Lower lobe of right lung (tissue), 2 donors: ENCODE measurements at regions not wholly inside any gene's neighbourhood (a gene's known extent, or its start where the extent isn't known, plus 50 kb on each side); places are given as distances from the start of the nearest gene placed in this dataset.

ENCODE experiments used
- ATAC-seq, 2 donors: fragments of 200-7000 bp; cut with Tn5 transposase; one replicate each; pipeline ENCODE4 v1.9.1; 2020 to 2022; ENCODE audit warnings: mild to moderate bottlenecking in 2 of 2, moderate library complexity in 2 of 2
- DNase-seq: peaks from one replicate; pipeline ENCODE4 v3.0.0-alpha.2; 2020
- H3K27ac ChIP-seq: fragments of 200-600 bp; one replicate; pipeline ENCODE4 v1.8.0; 2022
- H3K27me3 ChIP-seq: fragments of 200-600 bp; one replicate; pipeline ENCODE4 v1.8.0; 2022; ENCODE audit warnings: low read depth
- H3K36me3 ChIP-seq: fragments of 200-600 bp; one replicate; pipeline ENCODE4 v1.8.0; 2022; ENCODE audit warnings: mild to moderate bottlenecking
- H3K4me1 ChIP-seq: fragments of 200-600 bp; one replicate; pipeline ENCODE4 v1.8.0; 2022
- H3K4me3 ChIP-seq: fragments of 200-600 bp; one replicate; pipeline ENCODE4 v1.8.0; 2022; ENCODE audit warnings: mild to moderate bottlenecking
- H3K9me3 ChIP-seq: fragments of 200-600 bp; one replicate; pipeline ENCODE4 v1.8.0; 2022
- intact Hi-C: fragments of 100-400 bp; cut with DNase I; formaldehyde crosslinking; loops from one replicate; pipeline ENCODE4 v1.11.0; 2022
- TF ChIP-seq, protein P1 (sequence below): fragments of 200-600 bp; IDR thresholded peaks from one replicate; pipeline ENCODE4 v1.8.0; 2022; ENCODE audit warnings: antibody characterized with exemption, mild to moderate bottlenecking
- donor health status: DM: no; HTN: yes; CAD: no; lungs with severe emphysema.

DNA sequence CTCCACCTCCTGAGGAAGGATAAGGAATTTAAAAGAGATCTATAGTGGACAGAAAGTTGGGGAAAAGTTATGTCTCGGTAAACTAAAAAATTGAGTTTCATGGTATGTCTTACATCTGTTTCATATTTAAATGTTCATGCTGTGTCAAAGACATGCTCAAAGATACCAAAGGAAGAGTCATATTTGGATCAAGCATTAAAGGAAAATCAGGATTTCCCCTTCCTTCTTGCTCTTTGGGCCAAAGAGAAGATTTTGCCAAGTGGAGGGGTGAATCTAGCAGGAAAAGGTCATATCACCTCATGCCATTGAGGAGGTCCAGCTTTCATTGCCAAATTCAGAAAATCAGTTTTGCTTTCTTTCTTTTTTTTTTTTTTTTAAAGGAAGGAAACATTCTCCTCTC is 192.4 kb downstream of the OGFRL1 start:
- Histone ChIP-seq H3K27me3 (no peaks in the 10 kb centered on the region), H3K9me3 (no peaks in the 10 kb centered on the region), H3K36me3 (no peaks in the 10 kb centered on the region), H3K27ac (peak overlapping the region; percentile 76), H3K4me3 (no peak overlapping the region), H3K4me1 (peaks cover 29% of the 10 kb centered on the region)
- DNase-seq (no peak), ATAC-seq (no peak)
- intact Hi-C loops, result no loop called here
- TF ChIP-seq, protein P1, sequence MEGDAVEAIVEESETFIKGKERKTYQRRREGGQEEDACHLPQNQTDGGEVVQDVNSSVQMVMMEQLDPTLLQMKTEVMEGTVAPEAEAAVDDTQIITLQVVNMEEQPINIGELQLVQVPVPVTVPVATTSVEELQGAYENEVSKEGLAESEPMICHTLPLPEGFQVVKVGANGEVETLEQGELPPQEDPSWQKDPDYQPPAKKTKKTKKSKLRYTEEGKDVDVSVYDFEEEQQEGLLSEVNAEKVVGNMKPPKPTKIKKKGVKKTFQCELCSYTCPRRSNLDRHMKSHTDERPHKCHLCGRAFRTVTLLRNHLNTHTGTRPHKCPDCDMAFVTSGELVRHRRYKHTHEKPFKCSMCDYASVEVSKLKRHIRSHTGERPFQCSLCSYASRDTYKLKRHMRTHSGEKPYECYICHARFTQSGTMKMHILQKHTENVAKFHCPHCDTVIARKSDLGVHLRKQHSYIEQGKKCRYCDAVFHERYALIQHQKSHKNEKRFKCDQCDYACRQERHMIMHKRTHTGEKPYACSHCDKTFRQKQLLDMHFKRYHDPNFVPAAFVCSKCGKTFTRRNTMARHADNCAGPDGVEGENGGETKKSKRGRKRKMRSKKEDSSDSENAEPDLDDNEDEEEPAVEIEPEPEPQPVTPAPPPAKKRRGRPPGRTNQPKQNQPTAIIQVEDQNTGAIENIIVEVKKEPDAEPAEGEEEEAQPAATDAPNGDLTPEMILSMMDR, result no peak

DNA sequence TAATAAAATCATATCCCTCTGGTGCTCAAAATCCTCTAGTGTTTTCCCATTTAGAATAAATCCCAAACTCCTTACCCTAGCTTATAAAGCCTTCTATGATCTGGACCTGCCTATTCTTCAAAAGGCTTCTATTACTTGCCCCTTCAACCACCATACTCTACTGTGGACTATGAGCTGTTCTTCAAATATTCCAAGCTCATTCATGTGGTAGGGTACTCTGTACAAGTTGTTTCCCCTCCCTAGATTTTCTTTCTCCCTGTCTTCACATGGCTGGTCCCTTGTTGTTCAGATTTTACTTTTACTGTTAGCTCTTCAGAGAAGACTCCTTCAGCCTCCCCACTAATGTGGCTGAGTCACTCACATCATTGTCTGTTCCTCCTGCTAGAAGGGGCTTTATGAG is 193.2 kb downstream of the OGFRL1 start:
- peaks cover 29% of the 10 kb centered on the region for H3K4me1 ChIP-seq
- no peaks in the 10 kb centered on the region for H3K27me3 ChIP-seq
- no peaks in the 10 kb centered on the region for H3K36me3 ChIP-seq
- ATAC-seq (no peak), DNase-seq (no peak)
- peak overlapping the region; percentile 32 for H3K27ac ChIP-seq
- no peak overlapping the region for H3K4me3 ChIP-seq
- H3K9me3 ChIP-seq, result no peaks in the 10 kb centered on the region
- intact Hi-C loops, result no loop called here
- TF ChIP-seq, protein P1, result no peak

DNA sequence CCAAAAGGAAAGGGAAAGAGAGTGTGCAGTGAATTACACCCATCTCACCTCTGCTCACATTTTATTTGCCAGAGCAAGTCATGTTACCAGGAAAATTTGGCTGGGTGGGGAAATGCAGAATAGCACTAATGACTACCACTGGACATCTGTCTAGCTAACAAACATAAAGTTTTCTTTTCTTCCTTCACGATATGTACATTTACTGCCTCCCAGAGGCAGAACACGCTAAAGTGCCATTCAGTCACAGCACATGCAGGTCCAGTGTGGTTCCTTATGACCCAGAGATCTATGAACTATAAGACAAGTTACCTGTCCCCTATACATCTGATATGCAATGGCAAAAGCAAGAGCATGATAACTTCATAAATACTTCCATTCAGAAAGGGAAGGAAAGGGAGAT is 194.1 kb downstream of the OGFRL1 start:
- Histone ChIP-seq H3K9me3 (no peaks in the 10 kb centered on the region), H3K4me1 (peaks cover 26% of the 10 kb centered on the region), H3K27ac (no peak overlapping the region), H3K36me3 (no peaks in the 10 kb centered on the region), H3K27me3 (no peaks in the 10 kb centered on the region), H3K4me3 (no peak overlapping the region)
- TF ChIP-seq, protein P1, result peak; percentile 31
- DNase-seq (no peak), ATAC-seq (peak in 1 of 2 donors; percentile 41)
- intact Hi-C loops, result no loop called here

DNA sequence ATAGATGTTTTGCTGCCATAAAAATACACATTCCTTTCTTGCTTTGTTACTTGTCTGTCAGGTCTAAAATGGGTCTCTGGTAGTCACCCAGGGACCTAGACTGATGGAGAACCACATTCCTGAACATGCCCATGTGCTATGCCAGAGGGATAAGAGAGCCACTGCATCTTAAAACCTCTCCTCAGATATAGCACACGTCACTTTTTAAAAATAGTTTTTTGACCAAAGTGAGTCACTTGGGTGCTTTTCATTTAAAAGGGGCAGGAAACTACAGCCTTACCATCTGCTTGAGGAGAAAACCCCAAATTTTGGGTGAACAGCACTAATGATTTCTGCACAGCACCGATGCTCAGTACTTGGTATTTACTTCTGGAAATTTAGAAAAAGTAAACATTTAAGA is 197.8 kb downstream of the OGFRL1 start:
- ATAC-seq (no peak), DNase-seq (no peak)
- no peak overlapping the region for H3K27ac ChIP-seq
- no peaks in the 10 kb centered on the region for H3K27me3 ChIP-seq
- TF ChIP-seq, protein P1, result no peak
- H3K4me3 ChIP-seq, result no peak overlapping the region
- H3K36me3 ChIP-seq, result no peaks in the 10 kb centered on the region
- H3K4me1 ChIP-seq, result peaks cover 10% of the 10 kb centered on the region
- intact Hi-C loops, result no loop called here
- no peaks in the 10 kb centered on the region for H3K9me3 ChIP-seq

DNA sequence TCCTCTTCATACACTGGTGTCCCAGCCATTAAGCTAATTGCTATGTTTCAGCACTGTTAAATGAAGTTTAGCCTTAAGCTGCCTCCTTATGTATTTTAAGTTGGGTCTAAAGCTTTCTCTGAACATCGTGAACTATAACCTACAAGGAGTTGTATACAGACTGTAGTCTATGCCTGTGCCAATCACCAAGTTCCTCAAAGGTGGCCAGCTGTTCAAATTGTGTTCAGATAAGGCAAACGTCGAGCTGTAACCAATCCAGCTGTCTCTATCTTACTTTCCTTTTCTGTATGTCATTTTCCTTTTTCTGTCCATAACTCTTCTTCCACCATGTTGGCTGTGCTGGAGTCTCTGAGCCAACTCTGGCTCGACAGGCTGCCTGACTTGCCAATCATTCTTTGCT is 199.6 kb downstream of the OGFRL1 start:
- no peaks in the 10 kb centered on the region for H3K27me3 ChIP-seq
- H3K36me3 ChIP-seq, result no peaks in the 10 kb centered on the region
- H3K27ac ChIP-seq, result no peak overlapping the region
- no peak for DNase-seq
- no peak overlapping the region for H3K4me3 ChIP-seq
- H3K4me1 ChIP-seq, result peaks cover 10% of the 10 kb centered on the region
- H3K9me3 ChIP-seq, result no peaks in the 10 kb centered on the region
- TF ChIP-seq, protein P1, result no peak
- peak in 1 of 2 donors; percentile 45 for ATAC-seq
- intact Hi-C loops, result no loop called here

DNA sequence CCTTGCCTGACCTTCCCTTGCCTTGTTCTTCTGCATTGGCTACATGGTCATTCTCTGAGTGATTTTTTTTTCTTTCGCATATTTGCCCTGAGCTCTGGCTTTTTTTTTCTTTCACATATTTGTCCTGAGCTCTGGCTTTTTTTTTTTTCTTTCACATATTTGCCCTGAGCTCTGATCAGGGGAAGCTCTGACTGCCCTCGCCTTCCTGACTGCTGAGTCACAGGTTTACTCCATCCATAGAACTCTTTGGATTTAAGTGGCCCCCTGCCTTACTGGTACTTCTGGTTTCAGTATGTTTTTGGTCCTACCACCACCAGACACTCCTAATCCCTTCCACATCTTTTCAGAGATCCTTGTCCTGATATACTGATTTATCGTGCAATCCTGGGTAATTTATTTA is 201.1 kb downstream of the OGFRL1 start:
- Histone ChIP-seq H3K27me3 (no peaks in the 10 kb centered on the region), H3K36me3 (no peaks in the 10 kb centered on the region), H3K9me3 (no peaks in the 10 kb centered on the region), H3K4me1 (peaks cover 10% of the 10 kb centered on the region), H3K27ac (no peak overlapping the region), H3K4me3 (no peak overlapping the region)
- peak; percentile 56 to 80 for ATAC-seq
- intact Hi-C loops, result no loop called here
- TF ChIP-seq, protein P1, result no peak
- DNase-seq, result no peak
